ENCODE measurements at regions not wholly inside any gene's neighbourhood (a gene's known extent, or its start where the extent isn't known, plus 50 kb on each side); places are given as distances from the start of the nearest gene placed in this dataset.

GRCh38 chr11:37107415-37107814, 509.4 kb upstream of the RAG2 start:
- Histone ChIP-seq H3K36me3 (no peaks in the 10 kb centered on the region), H3K4me3 (ENCODE audit: low read depth in 1 of 2, low read length in 1 of 2) (no peak overlapping the region), H3K27me3 (no peaks in the 10 kb centered on the region), H3K9me3 (no peaks in the 10 kb centered on the region), H3K4me1 (ENCODE audit: control insufficient read depth in 1 of 2, insufficient read depth in 1 of 2, low read depth in 1 of 2, low read length in 1 of 2) (no peaks in the 10 kb centered on the region), H3K27ac (no peak overlapping the region)
- TF ChIP-seq CTCF (IDR thresholded peaks at IDR 0.05), result no peak

DNA sequence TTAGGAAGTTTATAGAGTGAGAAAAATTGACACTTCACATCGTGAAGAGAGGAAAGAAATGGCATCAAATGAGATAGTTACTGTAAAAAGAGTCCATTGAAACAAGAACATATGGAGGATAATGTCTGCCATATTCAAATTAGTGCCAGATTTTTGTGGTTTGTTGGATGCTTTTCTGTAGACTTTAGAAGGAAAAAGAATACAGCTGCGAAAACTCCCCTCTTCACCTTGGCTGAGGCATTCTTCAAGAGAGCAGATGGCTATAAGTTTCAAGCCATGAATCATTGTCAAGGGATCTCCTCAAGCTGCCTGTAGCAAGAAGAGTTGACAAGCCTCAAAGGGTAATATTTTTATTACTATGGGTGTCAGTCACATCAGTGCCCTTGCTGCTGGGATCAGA, 507.4 kb upstream of the RAG2 start:
- no peak for TF ChIP-seq CTCF (IDR thresholded peaks at IDR 0.05)
- no peaks in the 10 kb centered on the region for H3K4me1 ChIP-seq (ENCODE audit: control insufficient read depth in 1 of 2, insufficient read depth in 1 of 2, low read depth in 1 of 2, low read length in 1 of 2)
- H3K27ac ChIP-seq, result no peak overlapping the region
- no peaks in the 10 kb centered on the region for H3K9me3 ChIP-seq
- no peaks in the 10 kb centered on the region for H3K36me3 ChIP-seq
- H3K4me3 ChIP-seq (ENCODE audit: low read depth in 1 of 2, low read length in 1 of 2), result no peak overlapping the region
- no peaks in the 10 kb centered on the region for H3K27me3 ChIP-seq

GRCh38 chr11:37104380-37104779, 506.3 kb upstream of the RAG2 start:
- Histone ChIP-seq H3K27ac (no peak overlapping the region), H3K27me3 (no peaks in the 10 kb centered on the region), H3K4me1 (ENCODE audit: control insufficient read depth in 1 of 2, insufficient read depth in 1 of 2, low read depth in 1 of 2, low read length in 1 of 2) (no peaks in the 10 kb centered on the region), H3K9me3 (no peaks in the 10 kb centered on the region), H3K36me3 (no peaks in the 10 kb centered on the region), H3K4me3 (ENCODE audit: low read depth in 1 of 2, low read length in 1 of 2) (no peak overlapping the region)
- no peak for TF ChIP-seq CTCF (IDR thresholded peaks at IDR 0.05)

GRCh38 chr11:37100008-37100407, 502.0 kb upstream of the RAG2 start:
- TF ChIP-seq CTCF (IDR thresholded peaks at IDR 0.05), result no peak

GRCh38 chr11:37092487-37092886, 494.5 kb upstream of the RAG2 start:
- Histone ChIP-seq H3K27ac (no peak overlapping the region), H3K4me3 (ENCODE audit: low read depth in 1 of 2, low read length in 1 of 2) (no peak overlapping the region), H3K4me1 (ENCODE audit: control insufficient read depth in 1 of 2, insufficient read depth in 1 of 2, low read depth in 1 of 2, low read length in 1 of 2) (no peaks in the 10 kb centered on the region), H3K27me3 (no peaks in the 10 kb centered on the region), H3K36me3 (no peaks in the 10 kb centered on the region), H3K9me3 (no peaks in the 10 kb centered on the region)
- TF ChIP-seq CTCF (IDR thresholded peaks at IDR 0.05), result no peak

More at GRCh38 chr11:37100008-37100407, 502.0 kb upstream of the RAG2 start:
- Histone ChIP-seq H3K4me3 (ENCODE audit: low read depth in 1 of 2, low read length in 1 of 2) (no peak overlapping the region), H3K9me3 (no peaks in the 10 kb centered on the region), H3K27ac (no peak overlapping the region), H3K4me1 (ENCODE audit: control insufficient read depth in 1 of 2, insufficient read depth in 1 of 2, low read depth in 1 of 2, low read length in 1 of 2) (no peaks in the 10 kb centered on the region), H3K27me3 (no peaks in the 10 kb centered on the region), H3K36me3 (no peaks in the 10 kb centered on the region)

- Histone ChIP-seq H3K4me3 (ENCODE audit: low read depth in 1 of 2, low read length in 1 of 2) (no peak overlapping the region), H3K9me3 (no peaks in the 10 kb centered on the region), H3K27me3 (no peaks in the 10 kb centered on the region), H3K4me1 (ENCODE audit: control insufficient read depth in 1 of 2, insufficient read depth in 1 of 2, low read depth in 1 of 2, low read length in 1 of 2) (no peaks in the 10 kb centered on the region), H3K27ac (no peak overlapping the region), H3K36me3 (no peaks in the 10 kb centered on the region)
- TF ChIP-seq CTCF (IDR thresholded peaks at IDR 0.05), result no peak
Observed at GRCh38 chr11:37089439-37089838, 491.4 kb upstream of the RAG2 start.

Data from neutrophil (primary cell).